OCI-LY7 (cell line): ENCODE measurements at regions not wholly inside any gene's neighbourhood (a gene's known extent, or its start where the extent isn't known, plus 50 kb on each side); places are given as distances from the start of the nearest gene placed in this dataset.

Experiments
- CTCF ChIP-seq: fragments of 200-600 bp; sonication (generic); conservative IDR thresholded peaks from 2 replicates; pipeline ENCODE4 v1.5.1; 2014; ENCODE audit warnings: mild to moderate bottlenecking, antibody characterized with exemption, low read length, moderate library complexity, mixed read lengths
- EZH2phosphoT487 ChIP-seq: fragments of 200-600 bp; sonication (generic); IDR thresholded peaks from 2 replicates; pipeline ENCODE4 v1.6.1; 2018; ENCODE audit warnings: low read depth, borderline replicate concordance, mild to moderate bottlenecking, mixed run types, antibody characterized with exemption, low read length, moderate library complexity, mixed read lengths

DNA sequence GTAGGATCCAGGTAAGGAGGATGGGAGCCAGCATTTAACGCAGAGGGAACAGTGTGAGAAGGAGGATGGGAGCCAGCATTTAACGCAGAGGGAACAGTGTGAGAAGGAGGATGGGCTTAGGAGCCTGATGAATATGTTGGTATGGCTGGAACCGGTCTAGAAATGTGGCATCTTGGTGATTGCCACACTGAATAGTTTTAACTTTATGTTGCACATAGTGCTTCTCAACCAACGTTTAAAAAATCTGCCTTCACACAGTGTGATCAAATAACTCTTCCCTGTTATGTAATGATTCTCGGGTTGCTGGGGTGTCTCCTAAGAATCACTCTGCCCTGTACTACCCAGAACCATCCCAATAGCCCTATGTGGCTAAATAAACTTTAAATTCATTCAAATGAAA is 146.9 kb upstream of the DUSP10 start:
- TF ChIP-seq CTCF = no peak
- TF ChIP-seq EZH2phosphoT487 = no peak
